SIG-M5 (cell line): ENCODE measurements at regions not wholly inside any gene's neighbourhood (a gene's known extent, or its start where the extent isn't known, plus 50 kb on each side); places are given as distances from the start of the nearest gene placed in this dataset.

Experiments
- DNase-seq: peaks from one replicate; lab custom pipeline; 2025; lab: John Stamatoyannopoulos, UW

DNA sequence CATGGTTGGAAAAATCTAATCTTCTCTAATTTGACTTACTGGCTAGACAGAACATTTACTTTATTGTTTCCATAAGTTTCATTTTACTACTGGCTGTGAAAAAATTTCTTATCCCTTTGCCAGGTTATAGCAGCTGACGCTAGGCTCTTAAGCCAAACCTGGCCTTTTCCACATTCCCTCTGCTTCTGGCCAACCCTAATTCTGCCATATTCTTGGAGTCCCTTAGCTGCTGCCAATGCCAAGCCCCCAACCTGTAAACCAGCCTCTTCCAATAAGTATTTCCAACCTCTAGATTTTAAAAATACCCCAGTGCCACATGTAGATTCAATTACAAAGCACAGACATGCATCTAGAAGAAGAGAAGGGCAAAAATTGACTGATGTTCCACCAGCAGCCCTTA, 452.3 kb upstream of the MEX3C start:
- DNase-seq = no peak

DNA sequence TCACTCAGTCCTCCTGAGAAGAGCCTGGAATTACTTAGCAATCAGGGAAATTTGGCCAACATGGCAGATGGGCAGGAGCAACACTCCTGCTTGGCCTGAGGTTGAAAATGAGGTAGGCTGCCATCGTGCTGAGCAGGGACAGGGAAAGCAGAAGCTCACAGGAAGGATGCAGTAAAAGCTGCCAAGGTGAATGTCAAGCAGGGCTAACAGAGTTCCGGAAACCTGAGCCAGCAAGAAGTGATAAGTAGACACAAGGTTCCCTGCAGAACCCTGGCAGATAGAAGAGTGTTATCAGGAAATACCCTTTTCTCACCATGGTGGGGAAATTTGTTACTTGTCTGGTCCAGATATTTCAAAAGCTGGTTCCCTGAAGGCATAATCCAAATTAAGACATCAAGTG, 454.3 kb upstream of the MEX3C start:
- no peak for DNase-seq

DNA sequence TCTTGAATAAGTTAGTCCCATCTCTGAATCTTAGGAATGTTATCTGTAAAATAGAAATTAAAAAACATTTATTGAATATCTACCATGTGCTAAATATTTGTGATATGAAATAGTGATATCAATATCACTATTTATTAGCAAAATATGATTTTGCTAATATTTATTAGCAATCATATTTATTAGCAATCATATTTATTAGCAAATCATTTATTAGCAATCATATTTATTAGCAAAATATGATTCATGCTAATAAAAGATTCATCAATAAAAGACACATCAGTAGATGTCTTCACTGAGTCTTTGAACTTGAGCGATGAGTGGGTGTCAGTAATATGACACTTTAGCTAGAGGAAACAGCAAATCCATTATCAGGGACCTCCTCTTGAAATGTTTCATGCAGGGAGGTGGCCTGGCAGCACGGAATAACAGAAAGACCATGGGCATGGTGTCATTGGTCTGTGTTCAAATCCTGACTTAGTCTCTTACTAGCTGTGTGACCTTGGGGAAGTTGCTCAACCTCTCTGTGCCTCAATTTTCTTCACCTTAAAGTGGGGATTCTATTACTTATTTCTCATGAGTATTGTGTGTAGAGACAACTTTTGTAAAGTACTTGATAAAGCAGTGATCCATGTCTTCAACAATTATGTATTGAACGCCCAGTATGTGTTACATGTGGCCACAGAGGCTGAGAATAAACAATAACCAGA, 456.2 kb upstream of the MEX3C start:
- no peak for DNase-seq

DNA sequence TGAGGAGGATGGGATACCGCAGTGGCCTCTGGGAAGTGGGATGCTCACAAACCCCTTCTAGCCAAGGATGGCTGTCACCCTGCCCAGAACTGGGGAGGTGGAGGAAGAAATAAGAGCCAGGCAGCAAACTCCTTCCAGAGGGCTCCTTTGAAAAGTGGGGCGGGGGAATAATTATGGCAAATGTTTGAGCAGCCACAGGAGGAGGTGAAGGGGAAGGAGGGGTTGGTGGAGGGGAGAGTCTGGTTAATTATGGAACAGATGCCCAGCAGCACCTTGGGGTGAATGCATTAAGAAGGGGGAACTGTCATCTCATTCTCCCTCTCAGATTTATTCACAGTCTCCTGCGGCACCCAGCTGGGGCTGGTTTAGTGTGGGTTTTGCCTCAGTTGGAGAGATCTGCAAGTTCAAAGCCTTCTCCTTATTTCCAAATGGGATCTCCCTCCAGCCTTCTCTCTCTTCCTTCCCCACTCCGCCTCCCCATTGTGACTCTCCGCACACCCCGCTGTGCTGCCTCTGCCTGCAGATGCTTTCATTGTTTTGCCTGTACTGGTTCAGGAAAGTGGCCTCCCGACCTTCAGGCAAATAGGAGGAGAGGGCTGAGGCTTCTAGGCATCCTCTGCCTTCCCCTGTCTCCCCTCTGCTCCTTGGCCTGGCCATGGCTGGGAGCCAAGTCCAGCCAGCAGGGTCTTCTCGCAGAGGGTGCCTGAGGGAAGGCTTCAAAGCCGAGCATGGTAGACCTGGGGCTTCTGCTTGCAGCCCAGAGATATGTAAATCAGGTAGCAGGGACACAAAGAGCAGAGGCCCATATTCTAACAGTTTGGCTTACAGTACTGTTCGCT, 457.2 kb upstream of the MEX3C start:
- DNase-seq = no peak

DNA sequence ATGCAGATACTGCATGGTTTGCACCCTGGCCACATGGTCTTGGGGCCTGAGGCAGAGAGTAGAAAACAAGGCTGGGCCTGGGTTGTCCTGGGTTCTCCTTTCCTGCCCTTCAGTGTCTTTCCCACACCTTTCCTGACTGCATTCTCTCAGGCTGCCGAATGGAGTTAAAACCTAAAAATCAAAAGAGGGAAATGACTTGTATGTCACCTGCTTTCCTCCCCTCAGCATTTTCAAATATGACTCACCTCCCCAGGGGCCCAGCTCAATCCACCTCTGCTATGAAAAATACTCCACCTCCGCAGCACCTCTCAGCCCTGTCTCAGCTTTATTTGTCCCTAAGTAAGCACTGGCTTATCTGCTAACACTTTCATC, 457.8 kb upstream of the MEX3C start:
- no peak for DNase-seq

DNA sequence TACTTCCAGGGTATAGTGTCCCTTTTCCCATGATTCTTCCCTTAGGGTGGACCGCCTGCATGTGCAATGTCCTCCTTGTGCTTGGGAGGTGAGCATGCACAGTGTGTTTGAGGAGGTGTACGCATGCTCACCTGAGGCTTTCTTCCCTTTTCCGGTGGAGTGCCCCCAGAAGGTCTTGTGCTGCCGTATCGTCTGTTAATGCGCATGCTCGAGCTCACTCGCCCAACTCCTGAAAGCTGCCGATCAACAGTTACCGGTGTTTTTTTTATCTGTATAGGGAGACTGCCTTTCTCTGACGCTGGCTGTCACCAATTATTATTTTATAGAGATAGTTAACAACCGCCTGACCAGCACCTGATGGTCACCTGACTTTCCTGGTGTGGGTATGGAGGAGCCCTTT, 458.8 kb upstream of the MEX3C start:
- DNase-seq = no peak

DNA sequence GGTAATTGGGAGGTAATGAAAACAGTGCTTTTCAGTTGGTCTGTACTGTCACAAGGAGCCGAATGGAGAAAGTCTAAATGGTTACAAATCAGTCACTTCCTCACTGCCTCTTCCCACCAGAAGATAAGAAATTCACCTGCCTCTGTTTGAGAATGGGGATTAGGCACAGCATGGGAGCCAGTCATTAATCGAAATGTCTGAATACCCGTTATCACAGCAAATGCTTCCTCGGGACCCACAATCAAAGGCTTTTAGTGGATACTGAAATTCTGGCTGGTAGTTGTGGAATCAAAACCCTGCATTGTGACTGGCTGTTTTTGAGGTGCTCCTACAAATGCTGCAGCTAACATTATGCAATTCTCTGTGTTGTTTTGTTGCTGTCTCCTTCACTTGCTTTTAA, 461.0 kb upstream of the MEX3C start:
- no peak for DNase-seq

DNA sequence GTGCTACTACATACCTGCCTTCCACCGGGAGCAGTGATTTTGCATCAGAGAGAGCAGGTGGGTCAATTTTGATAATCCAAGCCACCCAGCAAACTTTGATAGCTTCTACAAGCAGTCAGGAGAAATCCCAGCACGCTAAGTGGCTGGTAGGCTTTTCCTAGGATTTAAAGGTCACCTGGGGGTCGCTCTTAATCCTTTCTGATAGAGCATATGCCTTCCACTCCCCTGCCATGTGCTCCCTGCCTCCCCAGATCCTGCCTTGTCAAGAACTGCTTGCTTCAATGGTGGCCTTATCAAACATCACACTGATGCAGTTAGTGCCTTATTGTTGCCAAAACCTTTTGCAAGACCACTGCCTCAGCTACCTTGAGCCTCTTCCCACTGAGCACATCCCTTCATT, 462.3 kb upstream of the MEX3C start:
- DNase-seq = no peak

DNA sequence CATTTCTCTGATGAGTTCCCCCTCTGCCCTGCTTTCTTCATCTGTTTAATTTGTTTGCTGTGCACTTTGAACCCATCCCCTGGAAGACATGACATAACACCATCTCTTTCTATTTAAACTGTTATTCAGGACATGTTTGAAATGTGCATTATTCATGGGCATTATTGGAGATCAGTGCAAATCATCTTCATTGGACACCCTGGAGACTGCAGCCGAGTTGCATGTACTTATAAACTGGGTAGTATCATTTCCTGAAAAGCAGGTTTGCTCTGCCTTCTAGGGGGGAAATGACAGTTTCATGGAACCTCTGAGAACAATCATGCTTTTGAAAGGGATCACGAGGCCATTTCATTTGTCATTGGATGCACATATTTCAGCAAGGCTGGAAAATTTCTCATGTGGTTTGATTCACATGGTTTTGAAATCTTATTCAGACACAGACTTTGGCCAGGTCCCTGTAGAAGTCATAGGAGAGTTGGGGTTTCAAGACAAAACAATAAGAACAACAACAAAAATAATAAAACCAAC, 462.8 kb upstream of the MEX3C start:
- no peak for DNase-seq

DNA sequence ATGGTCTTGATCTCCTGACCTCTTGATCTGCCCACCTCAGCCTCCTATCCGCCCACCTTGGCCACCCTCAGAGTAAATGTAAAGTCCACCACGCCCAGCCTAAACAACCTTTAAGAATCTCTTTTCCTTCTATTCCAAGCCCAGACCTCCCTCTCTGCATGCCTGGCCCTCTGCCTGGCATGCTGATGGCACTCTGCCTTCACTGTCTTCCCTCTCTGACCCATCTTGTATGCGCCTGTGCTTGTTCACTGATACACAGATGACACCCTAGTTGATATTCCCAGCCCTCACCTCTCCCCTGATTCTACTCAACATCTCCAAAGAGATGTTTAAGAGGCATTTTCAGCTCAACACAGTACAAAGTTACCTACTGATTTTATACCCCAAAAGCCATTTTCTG, 466.8 kb upstream of the MEX3C start:
- DNase-seq = no peak

DNA sequence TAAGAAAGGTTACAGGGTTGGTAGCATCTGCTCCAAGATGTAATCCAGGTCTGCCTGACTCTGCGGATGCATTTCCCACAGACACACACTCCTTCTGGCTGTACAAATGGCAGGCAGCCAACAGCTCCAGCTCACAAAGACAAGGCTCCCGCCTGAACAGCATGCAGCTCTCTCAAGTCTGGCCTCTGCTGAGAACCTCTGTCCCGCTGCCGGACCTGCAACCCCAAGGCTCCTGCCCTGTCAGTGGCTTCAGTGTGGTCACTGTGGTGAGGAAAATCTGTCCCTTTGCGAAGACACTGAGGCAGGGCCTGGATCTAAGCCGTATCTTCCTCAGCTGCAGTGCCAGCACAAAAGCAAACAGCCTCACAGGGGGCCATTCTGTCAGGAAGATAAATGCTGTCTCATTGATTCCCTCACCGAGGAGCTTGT, 469.3 kb upstream of the MEX3C start:
- no peak for DNase-seq

DNA sequence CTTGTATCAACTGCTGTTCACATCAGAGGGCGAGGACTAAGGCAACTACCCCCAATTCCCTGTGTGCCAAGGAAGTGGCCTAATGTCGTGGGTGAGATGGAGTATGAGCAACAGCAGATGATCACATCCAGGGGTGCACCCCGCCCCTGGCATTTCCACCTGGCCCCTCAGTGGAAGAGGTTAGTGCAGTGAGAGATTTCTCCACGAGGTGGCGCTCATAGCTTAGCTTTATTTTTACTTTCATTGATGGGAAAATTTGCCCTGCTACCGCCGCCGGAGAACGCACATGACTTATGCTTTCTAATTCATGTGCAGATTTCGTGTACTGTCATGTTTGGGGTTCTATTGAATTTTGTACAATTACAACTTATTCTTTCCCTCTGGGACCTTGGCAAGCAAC, 470.6 kb upstream of the MEX3C start:
- no peak for DNase-seq

DNA sequence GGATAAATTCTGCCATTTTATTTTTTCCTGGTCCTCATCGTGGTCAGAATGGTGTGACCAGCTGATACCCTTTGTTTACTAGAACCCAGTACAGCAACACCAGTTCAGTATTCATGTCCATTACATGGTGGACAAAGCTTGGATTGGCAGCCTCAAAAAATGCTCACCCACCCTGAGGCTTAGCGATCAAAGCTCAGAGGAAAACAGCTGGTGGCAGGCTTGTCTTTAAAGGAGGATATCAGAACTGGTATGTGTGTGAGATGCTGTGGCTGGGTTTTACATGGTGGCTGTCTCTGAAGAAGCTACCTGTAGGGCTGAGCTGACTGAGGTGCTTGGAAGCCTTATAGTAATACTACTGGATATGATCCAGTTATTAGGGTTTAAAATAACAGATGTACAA, 471.1 kb upstream of the MEX3C start:
- no peak for DNase-seq

DNA sequence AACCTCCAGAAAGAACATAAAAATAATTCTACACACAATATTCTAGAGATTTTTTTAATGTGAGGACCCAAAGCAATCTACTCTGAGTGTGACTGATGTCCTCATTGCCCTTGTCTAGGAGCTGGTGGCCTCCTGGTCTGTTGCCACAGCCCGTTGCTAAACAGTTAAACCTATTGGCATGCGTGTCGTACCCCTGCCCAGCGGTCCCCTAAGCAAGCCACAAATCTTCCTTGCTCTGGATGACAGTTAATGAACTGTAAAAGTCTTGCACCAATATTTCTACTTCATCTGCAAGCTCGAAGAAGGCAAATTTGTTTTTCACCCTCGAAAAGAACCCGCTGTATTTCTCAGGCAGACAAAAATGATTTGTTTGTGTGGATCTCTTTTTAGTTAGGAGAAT, 489.1 kb upstream of the MEX3C start:
- DNase-seq = no peak

DNA sequence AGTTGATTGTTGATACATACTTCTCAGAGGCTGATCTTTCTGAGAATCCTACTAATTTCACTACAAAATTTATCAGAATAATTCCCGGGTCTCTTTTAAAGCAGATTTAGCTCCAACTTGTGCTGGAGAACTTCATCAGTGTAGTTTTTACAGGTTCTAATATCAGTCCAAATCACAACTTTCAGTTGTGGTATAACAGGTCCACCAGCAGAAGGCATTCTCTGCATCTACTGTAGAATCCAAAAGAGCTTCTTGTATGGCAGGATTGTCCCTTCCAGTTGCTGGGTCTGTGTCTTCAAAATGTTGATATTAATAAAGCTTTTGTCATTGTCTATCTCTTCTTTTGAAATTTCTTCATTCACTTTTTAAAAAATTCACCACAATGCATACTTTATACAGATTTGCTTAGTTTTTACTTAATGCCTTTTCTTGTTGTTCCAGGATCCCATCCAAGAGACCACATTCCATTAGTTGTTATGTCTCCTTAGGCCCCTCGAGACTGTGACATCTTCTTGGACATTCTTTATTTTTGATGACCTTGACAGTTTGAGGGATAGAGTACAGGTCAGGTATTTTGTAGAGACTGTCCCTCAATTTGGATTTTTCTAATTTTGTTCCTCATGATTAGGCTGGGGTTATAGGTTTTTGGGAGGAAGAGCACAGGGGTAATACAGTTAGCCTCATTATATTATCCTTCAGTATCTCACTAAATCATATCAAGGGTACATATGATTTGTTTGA, 490.5 kb upstream of the MEX3C start:
- no peak for DNase-seq

DNA sequence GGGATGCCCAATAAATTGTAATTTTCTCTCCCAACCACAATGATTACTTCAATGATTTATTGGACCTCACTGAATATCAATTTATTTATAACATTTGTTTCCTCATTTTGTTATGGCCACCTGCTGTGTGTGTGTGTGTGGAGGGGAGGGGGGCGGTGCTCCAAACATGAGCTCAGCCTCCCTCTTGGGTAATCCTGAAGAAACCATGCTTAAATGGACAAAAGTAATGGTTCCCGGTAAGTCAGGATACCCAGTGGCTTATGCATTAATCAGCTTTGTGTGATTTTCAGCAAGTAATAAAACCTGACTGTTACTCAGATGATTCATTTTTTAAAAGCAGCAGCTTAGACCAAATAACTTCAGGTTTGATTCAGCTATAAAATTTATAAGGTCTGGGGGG, 495.1 kb upstream of the MEX3C start:
- DNase-seq = no peak

DNA sequence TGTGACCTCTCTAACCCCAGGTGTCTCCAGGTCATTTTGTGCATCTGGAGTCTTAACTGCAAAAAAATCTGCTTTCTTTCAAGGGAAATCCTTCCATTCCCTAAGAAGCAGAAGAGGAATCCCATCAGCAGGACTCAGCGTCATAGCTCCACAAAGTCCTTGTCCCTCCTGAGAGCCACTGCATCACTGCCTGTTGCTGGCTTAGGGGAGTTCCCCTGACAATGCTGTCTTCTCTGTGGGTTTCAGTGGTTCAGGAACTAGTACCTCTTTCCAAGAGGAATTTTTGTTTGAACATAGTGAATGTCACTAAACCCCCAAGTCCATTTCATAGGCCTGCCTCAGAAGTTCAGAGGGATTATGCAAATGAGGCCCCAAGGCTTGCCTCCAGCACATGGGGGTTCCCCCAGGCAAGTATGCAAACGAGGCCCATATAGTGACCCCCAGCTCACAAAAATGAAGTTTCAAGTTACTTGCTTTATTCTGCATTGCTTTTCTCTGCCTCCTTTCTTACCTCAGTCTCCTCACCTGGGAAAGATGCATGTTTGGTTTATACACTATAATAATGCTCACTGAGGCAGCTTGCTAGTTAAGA, 513.9 kb upstream of the MEX3C start:
- DNase-seq = no peak

DNA sequence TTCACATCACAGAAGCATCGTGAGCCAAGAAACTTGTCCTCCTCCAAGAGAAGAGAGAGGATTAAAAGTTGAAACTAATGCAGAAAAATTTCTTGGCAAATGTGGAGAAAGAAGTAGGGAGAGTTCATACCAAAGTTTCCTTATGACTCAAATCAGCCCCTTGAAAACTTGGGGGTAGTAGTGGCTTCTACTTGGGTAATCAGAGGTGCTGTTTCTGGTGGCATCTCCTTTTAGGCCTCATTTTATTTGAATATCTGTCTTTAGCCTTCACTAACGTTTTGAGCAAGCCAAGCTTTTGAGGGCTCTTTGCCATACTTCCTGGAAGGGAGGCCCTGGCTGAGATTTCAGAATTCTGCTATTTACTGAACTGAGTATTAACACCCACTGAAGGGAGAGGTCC, 515.3 kb upstream of the MEX3C start:
- no peak for DNase-seq

DNA sequence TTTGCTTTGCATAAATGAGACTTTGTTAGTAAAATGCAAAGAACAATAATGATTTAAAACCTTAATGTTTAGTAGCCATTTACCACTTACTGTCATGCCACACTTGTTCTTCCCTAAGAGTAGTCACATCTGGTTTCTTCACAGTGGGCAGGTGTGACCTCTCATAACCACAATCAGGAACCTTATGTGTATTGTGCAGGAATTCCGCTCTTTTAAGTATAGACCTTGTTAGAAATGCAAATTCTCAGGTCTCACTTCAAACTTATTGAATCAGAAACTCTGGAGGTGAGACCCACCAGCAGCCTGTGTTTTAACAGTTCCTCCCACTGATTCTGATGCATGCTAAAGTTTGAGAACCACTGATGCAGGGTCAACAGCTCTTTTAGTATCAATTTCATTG, 518.8 kb upstream of the MEX3C start:
- DNase-seq = no peak

DNA sequence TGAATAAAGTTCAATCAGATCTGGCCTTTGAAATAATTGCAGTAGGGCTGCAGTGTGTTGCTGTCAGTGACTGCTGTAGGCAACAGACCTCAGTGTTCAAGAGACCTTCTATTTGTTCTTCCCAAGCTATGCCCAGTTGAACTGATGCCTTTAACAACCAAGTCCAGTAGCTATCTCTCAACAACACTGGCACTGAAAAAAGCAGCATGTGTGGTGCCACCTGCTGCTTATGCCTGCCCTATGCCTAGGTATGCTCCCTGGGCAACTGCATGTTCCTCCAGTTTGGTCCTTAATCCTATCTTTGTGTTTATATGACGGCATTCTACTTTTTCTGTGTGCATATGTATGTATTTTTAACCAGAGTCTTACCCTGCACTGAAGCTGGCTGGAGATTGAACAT, 523.9 kb upstream of the MEX3C start:
- DNase-seq = no peak

DNA sequence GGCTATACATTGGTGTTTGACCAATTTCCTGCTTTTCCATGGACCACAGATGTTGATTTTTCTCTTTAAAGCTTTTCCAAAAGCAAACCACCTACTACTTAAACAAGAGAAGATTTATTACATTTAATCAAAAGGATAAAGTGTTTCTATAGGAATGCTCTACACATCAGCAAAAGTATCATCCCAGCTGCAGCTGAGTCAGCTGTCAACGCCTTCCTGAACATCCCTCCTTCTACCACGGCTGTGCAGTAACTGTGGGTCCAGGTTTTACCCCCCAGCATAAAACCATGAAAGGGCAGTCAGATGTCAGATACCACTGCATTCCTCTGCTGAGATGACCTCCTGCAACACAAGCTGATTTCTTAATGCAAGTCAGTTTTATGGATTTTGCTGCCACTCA, 524.5 kb upstream of the MEX3C start:
- no peak for DNase-seq
